ENCODE measurements at regions not wholly inside any gene's neighbourhood (a gene's known extent, or its start where the extent isn't known, plus 50 kb on each side); places are given as distances from the start of the nearest gene placed in this dataset.

DNA sequence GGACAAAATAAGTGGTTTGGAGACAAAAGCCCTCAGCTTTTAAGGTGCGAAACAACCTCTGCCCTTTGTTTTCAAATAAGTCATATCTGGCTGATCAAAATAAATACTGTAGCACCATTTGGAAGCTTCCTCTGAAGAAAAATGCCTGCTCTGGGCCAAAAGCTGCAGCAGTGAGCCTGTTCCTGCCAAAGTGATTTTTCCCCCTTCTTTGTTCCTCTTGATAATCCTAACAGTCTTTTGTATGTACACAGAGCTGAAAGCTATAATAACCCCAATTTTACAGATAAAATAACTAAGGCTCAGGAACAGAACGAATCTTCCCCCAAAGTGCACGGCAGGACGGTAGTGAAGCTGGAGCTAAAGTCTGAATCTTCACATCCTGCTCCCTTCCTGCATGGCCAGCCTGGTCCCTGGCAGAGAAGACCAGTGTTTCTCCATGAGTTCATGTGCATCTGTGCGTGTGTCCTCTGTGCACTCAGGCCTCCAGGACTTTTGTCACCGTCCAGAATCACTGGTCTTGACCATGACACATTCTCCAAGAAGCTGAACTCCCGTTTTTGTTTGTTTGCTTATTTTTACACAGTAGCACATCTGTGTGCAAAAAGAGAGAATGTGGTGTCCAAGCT, 2114.1 kb upstream of the PIK3C3 start:
- no peak for DNase-seq (ENCODE audit: low read depth)

- peak; percentile 41 for DNase-seq (ENCODE audit: low read depth)
Observed at GRCh38 chr18:39840406-39840805, 2114.6 kb upstream of the PIK3C3 start.

DNA sequence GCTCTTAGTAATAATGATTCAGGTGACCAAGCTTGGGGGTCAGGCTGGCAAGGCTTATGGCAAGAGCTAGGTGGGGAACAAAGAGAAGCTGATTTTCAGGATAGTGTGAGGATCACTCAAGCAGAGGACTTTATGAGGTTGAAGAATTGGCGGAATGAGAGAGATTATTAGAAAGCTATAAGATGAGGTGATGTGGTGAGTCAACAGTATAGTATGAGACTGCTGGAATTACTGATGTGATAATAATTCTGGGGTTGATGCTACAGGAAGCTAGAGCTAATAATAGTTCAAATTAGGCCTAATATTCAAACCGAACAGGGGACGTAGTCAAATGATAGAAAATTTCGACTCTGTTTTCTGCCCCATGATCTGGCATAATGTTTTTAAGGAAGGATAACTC, 2115.3 kb upstream of the PIK3C3 start:
- DNase-seq (ENCODE audit: low read depth) = no peak

- DNase-seq (ENCODE audit: low read depth) = no peak
Observed at GRCh38 chr18:39838831-39839230, 2116.2 kb upstream of the PIK3C3 start.

- peak; percentile 6 for DNase-seq (ENCODE audit: low read depth)
Observed at GRCh38 chr18:39835303-39836030, 2119.6 kb upstream of the PIK3C3 start.

- DNase-seq (ENCODE audit: low read depth) = no peak
Observed at GRCh38 chr18:39834636-39835035, 2120.4 kb upstream of the PIK3C3 start.

GRCh38 chr18:39825485-39826150, 2129.4 kb upstream of the PIK3C3 start:
- DNase-seq (ENCODE audit: low read depth) = peak; percentile 28

- peak; percentile 50 for DNase-seq (ENCODE audit: low read depth)
Observed at GRCh38 chr18:39806525-39806924, 2148.5 kb upstream of the PIK3C3 start.

DNA sequence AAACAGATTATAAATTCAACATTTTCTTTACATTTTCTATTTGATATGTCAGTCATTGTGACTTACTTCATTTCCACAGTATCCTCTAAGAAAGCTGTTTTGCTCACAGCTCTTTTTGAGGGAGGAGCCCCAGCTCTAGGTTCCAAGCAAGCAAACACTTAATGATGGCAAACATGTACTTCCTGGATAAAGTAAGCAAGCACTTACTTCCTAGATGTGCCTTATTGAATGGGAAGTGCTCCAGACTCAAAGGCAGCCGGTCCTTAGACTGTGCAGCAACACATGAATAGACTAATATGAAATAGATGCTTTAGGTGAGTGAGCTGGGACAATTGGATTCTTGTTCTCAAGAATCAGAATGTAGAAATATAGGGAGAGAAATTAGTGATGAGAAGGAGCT, 2149.8 kb upstream of the PIK3C3 start:
- DNase-seq (ENCODE audit: low read depth) = no peak

- no peak for DNase-seq (ENCODE audit: low read depth)
Observed at GRCh38 chr18:39802648-39803229, 2152.3 kb upstream of the PIK3C3 start.

DNA sequence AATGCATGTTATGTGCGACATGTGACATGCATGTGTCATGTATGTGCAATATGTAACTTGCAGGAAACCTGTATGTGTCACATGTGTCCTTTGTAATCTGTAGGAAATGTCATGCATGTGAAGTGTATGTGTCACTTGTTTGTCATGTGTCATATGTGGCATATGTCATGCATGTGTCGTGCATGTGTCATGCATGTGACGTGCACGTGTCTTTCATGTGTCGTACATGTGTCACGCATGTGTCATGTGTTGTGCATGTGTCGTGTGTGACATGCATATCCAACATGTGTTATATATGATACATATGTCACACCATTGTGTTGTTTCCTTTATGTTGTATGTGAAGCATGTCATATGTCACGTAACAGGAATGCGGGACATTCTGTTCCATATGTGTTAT, 2153.2 kb upstream of the PIK3C3 start:
- DNase-seq (ENCODE audit: low read depth) = no peak

GRCh38 chr18:39801010-39801409, 2154.0 kb upstream of the PIK3C3 start:
- DNase-seq (ENCODE audit: low read depth) = no peak

GRCh38 chr18:39799006-39799405, 2156.0 kb upstream of the PIK3C3 start:
- DNase-seq (ENCODE audit: low read depth) = peak; percentile 14

DNA sequence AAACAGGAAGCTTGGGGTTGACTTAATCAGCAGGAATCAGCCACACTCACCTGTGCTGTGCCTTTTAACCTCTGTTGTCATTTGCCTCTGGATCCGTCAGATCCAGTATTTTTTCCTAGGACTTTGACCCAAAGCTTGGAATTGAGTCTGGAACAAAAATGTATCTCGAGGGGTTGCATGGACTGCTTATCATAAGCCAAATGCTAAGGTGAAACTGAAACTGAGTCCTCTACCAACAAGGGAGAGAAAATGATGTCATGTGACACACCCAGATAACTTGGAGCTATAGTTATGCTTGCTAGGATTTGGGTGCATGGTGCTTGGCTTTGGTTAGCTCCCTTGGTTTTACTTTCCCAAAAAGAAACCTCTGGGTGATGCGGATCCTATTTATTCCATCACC, 2158.6 kb upstream of the PIK3C3 start:
- no peak for DNase-seq (ENCODE audit: low read depth)

DNA sequence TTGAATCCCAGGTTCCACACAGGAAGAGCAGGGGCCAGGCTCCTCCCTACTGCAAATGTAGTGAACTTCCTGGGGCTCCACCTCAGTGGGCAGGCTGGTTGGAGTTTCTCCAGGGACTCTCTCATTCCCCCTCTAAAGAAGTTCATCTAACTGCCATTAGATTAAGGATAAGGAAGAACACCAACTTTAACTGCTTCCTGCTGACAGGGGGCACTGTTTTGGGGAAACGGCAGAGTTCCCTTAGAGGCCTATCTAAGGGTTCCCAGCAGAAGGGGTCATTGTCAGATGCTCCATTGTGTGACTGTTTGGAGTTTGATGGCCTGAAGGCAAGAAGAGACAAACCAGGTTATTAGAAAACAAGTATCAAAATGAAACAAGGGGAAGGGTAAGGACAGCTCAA, 2159.7 kb upstream of the PIK3C3 start:
- no peak for DNase-seq (ENCODE audit: low read depth)

GRCh38 chr18:39793609-39794008, 2161.4 kb upstream of the PIK3C3 start:
- no peak for DNase-seq (ENCODE audit: low read depth)

DNA sequence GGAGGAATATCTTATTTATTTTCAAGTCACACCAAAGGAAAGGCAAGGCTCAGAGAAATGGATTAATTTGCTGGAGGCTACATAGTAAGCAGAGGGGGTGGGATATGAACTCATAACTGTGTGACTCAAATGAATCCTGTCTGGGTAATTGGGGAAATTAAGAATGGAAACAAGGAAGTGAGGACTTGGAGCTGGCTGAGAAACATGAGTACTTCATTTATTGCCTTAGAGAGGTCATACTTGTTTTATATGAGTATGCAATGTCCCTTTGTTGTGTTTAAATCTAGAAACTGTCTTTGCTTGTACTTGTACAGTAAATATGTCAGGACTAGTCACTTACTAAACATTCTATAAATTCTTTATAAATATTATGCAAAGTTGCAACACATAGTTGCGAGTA, 2166.7 kb upstream of the PIK3C3 start:
- DNase-seq (ENCODE audit: low read depth) = no peak

DNA sequence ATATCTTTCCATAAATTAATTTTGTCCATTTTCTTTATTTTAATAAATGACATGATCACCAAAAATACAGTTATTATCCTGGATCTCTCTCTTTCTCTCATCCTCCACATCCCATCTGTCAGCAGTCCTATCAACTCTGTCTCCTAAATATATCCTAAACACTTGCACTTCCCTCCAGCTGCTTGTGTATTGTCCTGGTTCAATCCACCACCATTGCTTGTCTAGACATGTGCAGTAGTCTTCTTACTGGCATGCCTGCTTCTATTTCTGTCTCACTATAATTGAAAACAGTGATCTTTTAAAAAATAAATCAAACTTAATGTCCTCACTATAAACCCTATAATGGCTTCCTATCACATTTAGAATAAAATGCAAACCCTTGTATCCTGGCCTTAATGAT, 2168.6 kb upstream of the PIK3C3 start:
- no peak for DNase-seq (ENCODE audit: low read depth)

DNA sequence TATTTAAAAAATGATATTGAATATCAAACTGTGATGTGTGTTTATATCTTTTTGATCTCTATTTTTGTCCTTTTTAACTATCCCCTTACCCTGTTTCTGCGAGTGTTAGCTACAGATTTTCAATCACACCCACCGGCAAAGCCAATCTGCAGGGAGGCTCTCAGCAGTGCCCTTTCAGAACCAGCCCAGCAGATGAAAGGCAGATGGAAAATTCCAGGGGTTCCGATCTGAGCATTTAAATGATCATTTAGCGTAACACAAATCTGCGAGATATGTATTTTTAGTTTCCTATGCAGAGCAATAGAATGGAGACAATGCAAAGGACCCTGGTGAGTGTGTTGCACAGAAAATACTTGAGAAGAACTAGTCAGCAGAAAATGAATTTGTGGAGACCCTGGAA, 2170.5 kb upstream of the PIK3C3 start:
- no peak for DNase-seq (ENCODE audit: low read depth)

GRCh38 chr18:39781565-39781964, 2173.5 kb upstream of the PIK3C3 start:
- DNase-seq (ENCODE audit: low read depth) = no peak

GRCh38 chr18:39780774-39781173, 2174.3 kb upstream of the PIK3C3 start:
- DNase-seq (ENCODE audit: low read depth) = no peak

DNA sequence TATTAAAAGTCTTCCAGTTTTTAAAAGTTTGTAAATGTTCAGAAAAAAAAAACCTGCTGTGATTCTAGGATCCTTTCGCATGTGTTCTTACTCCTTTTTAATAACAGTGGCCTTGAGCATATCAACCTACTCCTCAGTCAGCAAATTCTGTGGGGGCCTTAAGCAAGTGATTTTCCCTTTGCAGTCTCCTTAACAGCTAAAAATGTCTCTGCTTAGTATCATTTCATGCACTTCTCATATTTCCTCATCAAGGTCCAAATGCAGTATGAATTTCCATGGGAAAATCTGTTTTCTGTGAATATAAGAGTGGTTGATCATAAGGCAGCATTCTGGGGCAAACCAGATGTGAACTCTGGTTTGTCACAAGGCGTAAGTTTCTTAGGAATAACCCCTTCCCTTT, 2175.1 kb upstream of the PIK3C3 start:
- DNase-seq (ENCODE audit: low read depth) = no peak

- no peak for DNase-seq (ENCODE audit: low read depth)
Observed at GRCh38 chr18:39776766-39777165, 2178.3 kb upstream of the PIK3C3 start.

Data from LHCN-M2 (cell line).